ENCODE measurements at regions not wholly inside any gene's neighbourhood (a gene's known extent, or its start where the extent isn't known, plus 50 kb on each side); places are given as distances from the start of the nearest gene placed in this dataset.
"Not testable (repeated sequence)": the region's sequence is repeated elsewhere in the genome, so short reads cannot be mapped to it uniquely, and the experiment has no call there.

GRCh38 chr11:57941875-57942274, 81.8 kb upstream of the OR9Q1 start:
- no peak for DNase-seq
- Histone ChIP-seq H3K36me3 (replicated peaks; ENCODE audit: control insufficient read depth, insufficient read depth, low read length) (no peaks in the 10 kb centered on the region), H3K4me3 (ENCODE audit: insufficient read depth, low read depth, low read length) (no peak overlapping the region), H3K27me3 (ENCODE audit: control insufficient read depth, insufficient read depth, low read length) (no peaks in the 10 kb centered on the region)

DNA sequence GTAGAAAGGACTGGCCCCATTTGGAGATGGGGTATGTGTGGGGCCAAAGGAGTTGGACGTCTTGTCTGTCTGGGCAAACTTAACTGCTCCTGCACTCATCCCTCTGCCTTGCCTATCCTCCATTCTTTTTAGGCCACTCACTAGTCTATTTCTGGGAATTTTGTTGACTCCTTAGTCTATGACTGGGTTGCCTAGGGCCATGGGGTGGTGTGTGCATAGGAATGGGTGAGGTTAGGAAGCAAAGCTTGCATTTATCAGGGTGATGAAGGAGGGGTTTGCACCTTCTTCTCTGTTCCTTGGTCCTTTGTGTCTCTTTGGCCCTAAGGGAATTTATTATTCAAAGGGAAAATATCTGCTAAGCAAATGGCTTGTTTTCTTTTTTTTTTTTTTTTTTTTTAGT, 80.9 kb upstream of the OR9Q1 start:
- no peaks in the 10 kb centered on the region for H3K27me3 ChIP-seq (ENCODE audit: control insufficient read depth, insufficient read depth, low read length)
- no peak for DNase-seq
- no peaks in the 10 kb centered on the region for H3K36me3 ChIP-seq (replicated peaks; ENCODE audit: control insufficient read depth, insufficient read depth, low read length)
- H3K4me3 ChIP-seq (ENCODE audit: insufficient read depth, low read depth, low read length): no peak overlapping the region

- not testable (repeated sequence) for H3K27me3 ChIP-seq (ENCODE audit: control insufficient read depth, insufficient read depth, low read length); H3K4me3 ChIP-seq (ENCODE audit: insufficient read depth, low read depth, low read length); DNase-seq; H3K36me3 ChIP-seq (replicated peaks; ENCODE audit: control insufficient read depth, insufficient read depth, low read length)
Measured at GRCh38 chr11:57943766-57944165, 79.9 kb upstream of the OR9Q1 start.

DNA sequence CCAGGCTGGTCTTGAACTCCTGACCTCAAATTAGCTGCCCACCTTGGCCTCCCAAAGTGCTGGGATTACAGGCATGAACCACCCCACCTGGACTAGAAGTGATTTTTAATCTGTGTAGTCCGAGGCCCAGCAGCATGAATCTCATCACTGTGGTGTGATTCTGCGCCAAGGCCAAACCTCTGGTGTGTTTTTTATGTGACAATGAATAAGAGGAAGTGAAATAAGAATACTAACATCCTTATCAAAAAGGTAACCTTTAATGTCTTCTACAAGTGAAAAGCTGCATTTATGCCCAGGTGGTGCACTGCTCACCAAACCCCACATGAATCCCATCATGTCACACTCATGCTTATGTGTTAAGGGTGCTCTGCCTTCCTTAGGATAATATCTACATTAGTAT, 77.1 kb upstream of the OR9Q1 start:
- DNase-seq: no peak
- Histone ChIP-seq H3K27me3 (ENCODE audit: control insufficient read depth, insufficient read depth, low read length) (no peaks in the 10 kb centered on the region), H3K4me3 (ENCODE audit: insufficient read depth, low read depth, low read length) (no peak overlapping the region), H3K36me3 (replicated peaks; ENCODE audit: control insufficient read depth, insufficient read depth, low read length) (no peaks in the 10 kb centered on the region)

GRCh38 chr11:57964660-57965059, 59.0 kb upstream of the OR9Q1 start:
- DNase-seq: no peak
- Histone ChIP-seq H3K27me3 (ENCODE audit: control insufficient read depth, insufficient read depth, low read length) (no peaks in the 10 kb centered on the region), H3K36me3 (replicated peaks; ENCODE audit: control insufficient read depth, insufficient read depth, low read length) (no peaks in the 10 kb centered on the region), H3K4me3 (ENCODE audit: insufficient read depth, low read depth, low read length) (no peak overlapping the region)

GRCh38 chr11:57971272-57972012, 52.2 kb upstream of the OR9Q1 start:
- H3K27me3 ChIP-seq (ENCODE audit: control insufficient read depth, insufficient read depth, low read length): no peaks in the 10 kb centered on the region
- DNase-seq: no peak
- no peaks in the 10 kb centered on the region for H3K36me3 ChIP-seq (replicated peaks; ENCODE audit: control insufficient read depth, insufficient read depth, low read length)
- H3K4me3 ChIP-seq (ENCODE audit: insufficient read depth, low read depth, low read length): no peak overlapping the region

- Histone ChIP-seq H3K27me3 (ENCODE audit: control insufficient read depth, insufficient read depth, low read length) (no peaks in the 10 kb centered on the region), H3K4me3 (ENCODE audit: insufficient read depth, low read depth, low read length) (no peak overlapping the region), H3K36me3 (replicated peaks; ENCODE audit: control insufficient read depth, insufficient read depth, low read length) (no peaks in the 10 kb centered on the region)
- DNase-seq: no peak
Measured at GRCh38 chr11:57972013-57972367, 51.7 kb upstream of the OR9Q1 start.

Measured in H7 (cell line).